Peyer's patch (tissue), 4 donors: ENCODE measurements at regions not wholly inside any gene's neighbourhood (a gene's known extent, or its start where the extent isn't known, plus 50 kb on each side); places are given as distances from the start of the nearest gene placed in this dataset.

ENCODE experiments used
- POLR2A ChIP-seq, 2 donors: fragments of 450-650 bp; IDR thresholded peaks; one replicate each; pipeline ENCODE4 v1.5.1; 2017; ENCODE audit warnings: antibody characterized with exemption in 2 of 2, mild to moderate bottlenecking in 2 of 2, moderate library complexity in 2 of 2
- TF ChIP-seq, protein P1 (sequence below), 6 experiments: fragments of 450-650 bp in 4 of 6; fragments of 200-600 bp in 2 of 6; sonication (generic) in 1 of 6; IDR thresholded peaks; one replicate each; pipeline ENCODE4 v1.5.1; 2017 to 2019; ENCODE audit warnings: antibody characterized with exemption in 6 of 6, mild to moderate bottlenecking in 3 of 6, moderate library complexity in 1 of 6

DNA sequence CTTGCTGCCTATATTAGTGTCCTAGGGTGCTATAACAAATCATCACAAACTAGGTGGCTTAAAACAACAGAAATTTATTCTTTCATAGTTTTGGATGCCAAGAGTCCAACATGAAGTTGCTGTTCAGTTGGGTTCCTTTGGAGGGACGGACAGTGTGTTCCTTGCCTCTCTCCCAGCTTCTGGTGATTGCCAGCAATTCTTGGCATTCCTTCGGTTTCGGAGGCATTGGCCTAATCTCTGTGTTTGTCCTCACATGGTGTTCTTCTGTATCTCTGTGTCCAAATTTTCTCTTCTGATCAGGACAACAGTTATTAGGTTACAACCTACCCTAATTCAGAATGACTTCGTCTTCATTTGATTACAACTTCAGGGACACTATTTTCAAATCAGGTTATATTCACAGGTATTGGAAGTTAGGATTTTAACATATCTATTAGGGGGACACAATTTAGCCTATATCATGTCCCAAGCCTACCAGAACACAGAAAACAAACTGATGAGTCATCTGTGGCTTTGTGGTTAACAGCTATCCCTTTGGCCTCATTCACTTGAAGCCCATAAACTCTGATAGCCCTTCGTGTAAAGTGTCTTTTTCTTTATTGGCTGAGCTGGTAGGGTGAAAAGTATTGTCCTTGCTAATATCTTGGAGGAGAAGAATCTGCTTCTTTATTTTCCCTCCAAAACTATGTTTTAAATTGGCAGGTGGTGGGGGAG, 83.2 kb upstream of the PAPPA2 start:
- no peak for TF ChIP-seq POLR2A (IDR thresholded peaks at IDR 0.05)
- TF ChIP-seq, protein P1, sequence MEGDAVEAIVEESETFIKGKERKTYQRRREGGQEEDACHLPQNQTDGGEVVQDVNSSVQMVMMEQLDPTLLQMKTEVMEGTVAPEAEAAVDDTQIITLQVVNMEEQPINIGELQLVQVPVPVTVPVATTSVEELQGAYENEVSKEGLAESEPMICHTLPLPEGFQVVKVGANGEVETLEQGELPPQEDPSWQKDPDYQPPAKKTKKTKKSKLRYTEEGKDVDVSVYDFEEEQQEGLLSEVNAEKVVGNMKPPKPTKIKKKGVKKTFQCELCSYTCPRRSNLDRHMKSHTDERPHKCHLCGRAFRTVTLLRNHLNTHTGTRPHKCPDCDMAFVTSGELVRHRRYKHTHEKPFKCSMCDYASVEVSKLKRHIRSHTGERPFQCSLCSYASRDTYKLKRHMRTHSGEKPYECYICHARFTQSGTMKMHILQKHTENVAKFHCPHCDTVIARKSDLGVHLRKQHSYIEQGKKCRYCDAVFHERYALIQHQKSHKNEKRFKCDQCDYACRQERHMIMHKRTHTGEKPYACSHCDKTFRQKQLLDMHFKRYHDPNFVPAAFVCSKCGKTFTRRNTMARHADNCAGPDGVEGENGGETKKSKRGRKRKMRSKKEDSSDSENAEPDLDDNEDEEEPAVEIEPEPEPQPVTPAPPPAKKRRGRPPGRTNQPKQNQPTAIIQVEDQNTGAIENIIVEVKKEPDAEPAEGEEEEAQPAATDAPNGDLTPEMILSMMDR (IDR thresholded peaks at IDR 0.05) = no peak
